ENCODE measurements at regions not wholly inside any gene's neighbourhood (a gene's known extent, or its start where the extent isn't known, plus 50 kb on each side); places are given as distances from the start of the nearest gene placed in this dataset.

GRCh38 chr2:13919981-13920382, 712.5 kb upstream of the LRATD1 start:
- SMC1A ChIA-PET (ENCODE audit: uncharacterized antibody, unreplicated experiment): no interaction called here
- POLR2A ChIA-PET: no interaction called here
- FAIRE-seq: no peak
- RAD21 ChIA-PET (ENCODE audit: unreplicated experiment): no interaction called here
- Histone ChIP-seq H3K4me3 (no peak overlapping the region), H3K36me3 (ENCODE audit: control insufficient read depth in 2 of 2, insufficient read depth in 2 of 2, low read length in 1 of 2) (no peaks in the 10 kb centered on the region), H3K4me2 (ENCODE audit: control insufficient read depth, insufficient read depth) (no peak overlapping the region), H3K79me2 (ENCODE audit: control insufficient read depth, insufficient read depth, low read length) (no peaks in the 10 kb centered on the region), H2AFZ (ENCODE audit: control insufficient read depth, low read depth, low read length) (no peak overlapping the region), H3K9me3 (replicated peaks; ENCODE audit: control insufficient read depth, insufficient read depth, low read length) (no peaks in the 10 kb centered on the region), H4K20me1 (ENCODE audit: control insufficient read depth, insufficient read depth) (no peaks in the 10 kb centered on the region), H3K4me1 (ENCODE audit: control insufficient read depth, insufficient read depth, low read length) (no peaks in the 10 kb centered on the region), H3K27ac (ENCODE audit: control insufficient read depth, insufficient read depth) (no peak overlapping the region), H3K9ac (ENCODE audit: control insufficient read depth, insufficient read depth, low read length) (no peak overlapping the region), H3K27me3 (replicated peaks in 1 of 2; ENCODE audit: control insufficient read depth in 2 of 2, insufficient read depth in 2 of 2, low read length in 1 of 2) (no peaks in the 10 kb centered on the region)
- ATAC-seq: no peak
- in situ Hi-C loops (cut with MboI): no loop called here
- CTCF ChIA-PET: no interaction called here
- 11% methylated on average over 4 of the region's 4 CpGs for WGBS (ENCODE audit: insufficient coverage, insufficient replicate concordance, low lambda C conversion rate, missing lambda C conversion rate)
- no TSS peak for BruUV-seq (replicated peaks)
- no peak for DNase-seq (ENCODE audit: low read depth, low spot score)
- TF ChIP-seq CBX5 (IDR thresholded peaks at IDR 0.05; ENCODE audit: low read depth) (no peak), ZNF24 (IDR thresholded peaks at IDR 0.05) (no peak), GABPA (IDR thresholded peaks at IDR 0.05; ENCODE audit: low read depth) (no peak), SIX5 (IDR thresholded peaks at IDR 0.05; ENCODE audit: low read depth, low read length, severe bottlenecking) (no peak), HDGF (IDR thresholded peaks at IDR 0.05) (no peak), TCF3 (IDR thresholded peaks at IDR 0.05; ENCODE audit: borderline replicate concordance, insufficient read depth, low read depth, low read length) (no peak), IRF4 (IDR thresholded peaks at IDR 0.05; ENCODE audit: low read depth, low read length) (no peak), PAX8 (IDR thresholded peaks at IDR 0.05) (no peak), EED (IDR thresholded peaks at IDR 0.05; ENCODE audit: low read depth) (no peak), RFX5 (IDR thresholded peaks at IDR 0.05; ENCODE audit: low read depth, low read length) (no peak), POU2F2 (IDR thresholded peaks at IDR 0.05; ENCODE audit: borderline replicate concordance, low read depth, low read length) (no peak), BCL11A (IDR thresholded peaks at IDR 0.05; ENCODE audit: low read depth, low read length) (no peak), SRF (IDR thresholded peaks at IDR 0.05; ENCODE audit: low read depth in 2 of 2, low read length in 2 of 2) (no peak), IKZF2 (IDR thresholded peaks at IDR 0.05) (no peak), SP1 (IDR thresholded peaks at IDR 0.05; ENCODE audit: low read depth, low read length) (no peak)
- TF ChIP-seq, protein P1, sequence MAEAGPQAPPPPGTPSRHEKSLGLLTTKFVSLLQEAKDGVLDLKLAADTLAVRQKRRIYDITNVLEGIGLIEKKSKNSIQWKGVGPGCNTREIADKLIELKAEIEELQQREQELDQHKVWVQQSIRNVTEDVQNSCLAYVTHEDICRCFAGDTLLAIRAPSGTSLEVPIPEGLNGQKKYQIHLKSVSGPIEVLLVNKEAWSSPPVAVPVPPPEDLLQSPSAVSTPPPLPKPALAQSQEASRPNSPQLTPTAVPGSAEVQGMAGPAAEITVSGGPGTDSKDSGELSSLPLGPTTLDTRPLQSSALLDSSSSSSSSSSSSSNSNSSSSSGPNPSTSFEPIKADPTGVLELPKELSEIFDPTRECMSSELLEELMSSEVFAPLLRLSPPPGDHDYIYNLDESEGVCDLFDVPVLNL (IDR thresholded peaks at IDR 0.05; ENCODE audit: low read depth, low read length): no peak
- TF ChIP-seq, protein P2, sequence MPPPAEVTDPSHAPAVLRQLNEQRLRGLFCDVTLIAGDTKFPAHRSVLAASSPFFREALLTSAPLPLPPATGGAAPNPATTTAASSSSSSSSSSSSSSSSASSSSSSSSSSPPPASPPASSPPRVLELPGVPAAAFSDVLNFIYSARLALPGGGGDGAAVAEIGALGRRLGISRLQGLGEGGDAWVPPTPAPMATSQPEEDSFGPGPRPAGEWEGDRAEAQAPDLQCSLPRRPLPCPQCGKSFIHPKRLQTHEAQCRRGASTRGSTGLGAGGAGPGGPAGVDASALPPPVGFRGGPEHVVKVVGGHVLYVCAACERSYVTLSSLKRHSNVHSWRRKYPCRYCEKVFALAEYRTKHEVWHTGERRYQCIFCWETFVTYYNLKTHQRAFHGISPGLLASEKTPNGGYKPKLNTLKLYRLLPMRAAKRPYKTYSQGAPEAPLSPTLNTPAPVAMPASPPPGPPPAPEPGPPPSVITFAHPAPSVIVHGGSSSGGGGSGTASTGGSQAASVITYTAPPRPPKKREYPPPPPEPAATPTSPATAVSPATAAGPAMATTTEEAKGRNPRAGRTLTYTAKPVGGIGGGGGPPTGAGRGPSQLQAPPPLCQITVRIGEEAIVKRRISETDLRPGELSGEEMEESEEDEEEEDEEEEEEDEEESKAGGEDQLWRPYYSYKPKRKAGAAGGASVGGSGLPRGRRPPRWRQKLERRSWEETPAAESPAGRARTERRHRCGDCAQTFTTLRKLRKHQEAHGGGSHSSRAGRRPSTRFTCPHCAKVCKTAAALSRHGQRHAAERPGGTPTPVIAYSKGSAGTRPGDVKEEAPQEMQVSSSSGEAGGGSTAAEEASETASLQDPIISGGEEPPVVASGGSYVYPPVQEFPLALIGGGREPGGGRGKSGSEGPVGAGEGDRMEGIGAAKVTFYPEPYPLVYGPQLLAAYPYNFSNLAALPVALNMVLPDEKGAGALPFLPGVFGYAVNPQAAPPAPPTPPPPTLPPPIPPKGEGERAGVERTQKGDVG (CRISPR knock-in tag; IDR thresholded peaks at IDR 0.05): no peak
- TF ChIP-seq, protein P3, sequence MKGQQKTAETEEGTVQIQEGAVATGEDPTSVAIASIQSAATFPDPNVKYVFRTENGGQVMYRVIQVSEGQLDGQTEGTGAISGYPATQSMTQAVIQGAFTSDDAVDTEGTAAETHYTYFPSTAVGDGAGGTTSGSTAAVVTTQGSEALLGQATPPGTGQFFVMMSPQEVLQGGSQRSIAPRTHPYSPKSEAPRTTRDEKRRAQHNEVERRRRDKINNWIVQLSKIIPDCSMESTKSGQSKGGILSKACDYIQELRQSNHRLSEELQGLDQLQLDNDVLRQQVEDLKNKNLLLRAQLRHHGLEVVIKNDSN (IDR thresholded peaks at IDR 0.05; ENCODE audit: borderline replicate concordance, extremely low read length, insufficient read depth, low read depth, low read length): no peak
- intact Hi-C loops (cut with micrococcal nuclease; ENCODE audit: unreplicated experiment): no loop called here
